Upper lobe of left lung (tissue), 6 donors: ENCODE measurements at regions not wholly inside any gene's neighbourhood (a gene's known extent, or its start where the extent isn't known, plus 50 kb on each side); places are given as distances from the start of the nearest gene placed in this dataset.
A peak's percentile ranks its signal among the peaks of the same experiment; 100 is the strongest.

Experiments
- ATAC-seq, 2 donors: fragments of 200-7000 bp; cut with Tn5 transposase; one replicate each; pipeline ENCODE4 v1.9.1; 2022; ENCODE audit warnings: mild to moderate bottlenecking in 2 of 2, moderate library complexity in 2 of 2; ENCODE audit not compliant: low FRiP score in 2 of 2
- DNase-seq, 2 donors: peaks; one replicate each; pipeline ENCODE4 v3.0.0-alpha.2; 2019 to 2020
- H3K27ac ChIP-seq, 4 donors: fragments of 200-600 bp; sonication (generic); one replicate each; pipeline ENCODE4 v1.5.1; 2016 to 2019
- H3K27me3 ChIP-seq, 4 donors: fragments of 200-600 bp; sonication (generic); one replicate each; pipeline ENCODE4 v1.5.1; 2017 to 2019
- H3K36me3 ChIP-seq, 4 donors: fragments of 200-600 bp; sonication (generic); one replicate each; pipeline ENCODE4 v1.5.1; 2016 to 2019
- H3K4me1 ChIP-seq, 4 donors: fragments of 200-600 bp; sonication (generic); one replicate each; pipeline ENCODE4 v1.5.1; 2018 to 2019
- H3K4me3 ChIP-seq, 4 donors: fragments of 200-600 bp; sonication (generic); one replicate each; pipeline ENCODE4 v1.5.1; 2017 to 2019; ENCODE audit warnings: mild to moderate bottlenecking in 2 of 4, moderate library complexity in 1 of 4
- H3K9me3 ChIP-seq, 4 donors: fragments of 200-600 bp; sonication (generic); one replicate each; pipeline ENCODE4 v1.5.1; 2018 to 2019
- CTCF ChIP-seq, 6 experiments: fragments of 450-650 bp in 4 of 6; fragments of 200-600 bp in 2 of 6; sonication (generic) in 2 of 6; IDR thresholded peaks; one replicate each; pipeline ENCODE4 v1.5.1; 2016 to 2019; ENCODE audit warnings: antibody characterized with exemption in 6 of 6
- EP300 ChIP-seq, 4 donors: sonication (generic); formaldehyde crosslinking; IDR thresholded peaks; one replicate each; pipeline ENCODE4 v1.5.1; 2017; ENCODE audit warnings: antibody characterized with exemption in 4 of 4, control low read depth in 2 of 4
- POLR2A ChIP-seq, 4 donors: fragments of 450-650 bp; IDR thresholded peaks; one replicate each; pipeline ENCODE4 v1.5.1; 2016 to 2017; ENCODE audit warnings: antibody characterized with exemption in 4 of 4, mild to moderate bottlenecking in 2 of 4
- POLR2AphosphoS5 ChIP-seq, 2 donors: sonication (generic); formaldehyde crosslinking; IDR thresholded peaks; one replicate each; pipeline ENCODE4 v1.5.1; 2017; ENCODE audit warnings: antibody characterized with exemption in 2 of 2
- WGBS, 2 donors: methylation state at CpG; one replicate each; pipeline ENCODE4 v1.1.5; 2017 to 2018; 5-methylcytosine and 5-hydroxymethylcytosine counted together
- donor health status: DM: no; HTN: no; CAD: no; lungs with moderate emphysema.
- donor health status: DM: no; HTN: yes; CAD: no; lungs with severe emphysema.

DNA sequence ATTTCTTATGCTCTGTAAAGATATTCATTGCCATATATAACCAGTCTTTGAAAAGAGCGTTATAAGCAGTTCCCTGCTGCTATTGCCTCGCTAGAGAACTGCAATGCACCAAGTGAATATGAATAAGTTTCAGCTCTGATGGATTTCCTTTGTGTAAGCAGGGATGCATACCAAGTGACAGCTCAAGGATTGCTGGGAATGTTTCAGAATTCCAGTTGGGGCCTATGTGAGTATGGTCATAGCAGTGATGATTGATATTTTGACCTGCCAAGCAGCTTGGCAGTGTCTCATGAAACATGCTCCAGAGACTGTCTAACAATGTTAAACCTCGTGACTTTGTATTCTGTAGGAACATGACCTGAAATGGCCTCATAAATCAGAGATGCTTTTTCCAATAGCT lies 312.6 kb downstream of the C11orf87 start:
- ATAC-seq = no peak
- Histone ChIP-seq H3K27ac (no peak overlapping the region), H3K27me3 (no peaks in the 10 kb centered on the region), H3K4me1 (no peaks in the 10 kb centered on the region), H3K36me3 (no peaks in the 10 kb centered on the region), H3K9me3 (no peaks in the 10 kb centered on the region), H3K4me3 (no peak overlapping the region)
- no peak for DNase-seq
- WGBS, 2 donors = 65 to 69% methylated on average over 3 of the region's 3 CpGs
- TF ChIP-seq POLR2A (IDR thresholded peaks at IDR 0.05) (no peak), EP300 (IDR thresholded peaks at IDR 0.05) (no peak), POLR2AphosphoS5 (IDR thresholded peaks at IDR 0.05) (no peak), CTCF (IDR thresholded peaks at IDR 0.05) (no peak)

GRCh38 chr11:109735128-109735527 lies 313.1 kb downstream of the C11orf87 start:
- H3K4me3 ChIP-seq = no peak overlapping the region
- H3K9me3 ChIP-seq = no peaks in the 10 kb centered on the region
- ATAC-seq (no peak), DNase-seq (no peak)
- 88 to 94% methylated on average over 2 of the region's 2 CpGs for WGBS, 2 donors
- TF ChIP-seq POLR2A (IDR thresholded peaks at IDR 0.05) (no peak), EP300 (IDR thresholded peaks at IDR 0.05) (no peak), CTCF (IDR thresholded peaks at IDR 0.05) (no peak), POLR2AphosphoS5 (IDR thresholded peaks at IDR 0.05) (no peak)
- H3K36me3 ChIP-seq = no peaks in the 10 kb centered on the region
- H3K4me1 ChIP-seq = no peaks in the 10 kb centered on the region
- no peak overlapping the region for H3K27ac ChIP-seq
- H3K27me3 ChIP-seq = no peaks in the 10 kb centered on the region

GRCh38 chr11:109739379-109739778 lies 317.4 kb downstream of the C11orf87 start:
- H3K9me3 ChIP-seq = no peaks in the 10 kb centered on the region
- no peak overlapping the region for H3K4me3 ChIP-seq
- DNase-seq (no peak), ATAC-seq (no peak)
- no peak overlapping the region for H3K27ac ChIP-seq
- TF ChIP-seq POLR2AphosphoS5 (IDR thresholded peaks at IDR 0.05) (no peak), CTCF (IDR thresholded peaks at IDR 0.05) (no peak), POLR2A (IDR thresholded peaks at IDR 0.05) (no peak), EP300 (IDR thresholded peaks at IDR 0.05) (no peak)
- H3K27me3 ChIP-seq = no peaks in the 10 kb centered on the region
- H3K36me3 ChIP-seq = no peaks in the 10 kb centered on the region
- WGBS, 2 donors = 71% methylated on average over 2 of the region's 2 CpGs
- no peaks in the 10 kb centered on the region for H3K4me1 ChIP-seq

GRCh38 chr11:109745996-109746625 lies 324.1 kb downstream of the C11orf87 start:
- no peak for ATAC-seq
- no peaks in the 10 kb centered on the region for H3K9me3 ChIP-seq
- TF ChIP-seq POLR2AphosphoS5 (IDR thresholded peaks at IDR 0.05) (no peak), EP300 (IDR thresholded peaks at IDR 0.05) (no peak), CTCF (IDR thresholded peaks at IDR 0.05) (no peak), POLR2A (IDR thresholded peaks at IDR 0.05) (no peak)
- H3K4me1 ChIP-seq = no peaks in the 10 kb centered on the region
- H3K4me3 ChIP-seq = no peak overlapping the region
- no peaks in the 10 kb centered on the region for H3K27me3 ChIP-seq
- H3K27ac ChIP-seq = no peak overlapping the region
- no peaks in the 10 kb centered on the region for H3K36me3 ChIP-seq
- DNase-seq = no peak
- 86 to 93% methylated on average over 4 of the region's 4 CpGs for WGBS, 2 donors

GRCh38 chr11:109747839-109748238 lies 325.8 kb downstream of the C11orf87 start:
- no peaks in the 10 kb centered on the region for H3K36me3 ChIP-seq
- TF ChIP-seq EP300 (IDR thresholded peaks at IDR 0.05) (no peak), POLR2AphosphoS5 (IDR thresholded peaks at IDR 0.05) (no peak), CTCF (IDR thresholded peaks at IDR 0.05) (no peak), POLR2A (IDR thresholded peaks at IDR 0.05) (no peak)
- peak in 1 of 2 donors; percentile 77 for ATAC-seq
- H3K4me3 ChIP-seq = no peak overlapping the region
- no peaks in the 10 kb centered on the region for H3K27me3 ChIP-seq
- H3K9me3 ChIP-seq = no peaks in the 10 kb centered on the region
- peak in 1 of 2 donors; percentile 23 for DNase-seq
- H3K4me1 ChIP-seq = no peaks in the 10 kb centered on the region
- no peak overlapping the region for H3K27ac ChIP-seq
- 72 to 76% methylated on average over 7 of the region's 7 CpGs for WGBS, 2 donors
